Endodermal cell (in vitro differentiated cells): ENCODE measurements at regions not wholly inside any gene's neighbourhood (a gene's known extent, or its start where the extent isn't known, plus 50 kb on each side); places are given as distances from the start of the nearest gene placed in this dataset.
"Not testable (repeated sequence)": the region's sequence is repeated elsewhere in the genome, so short reads cannot be mapped to it uniquely, and the experiment has no call there.

Source experiments
- DNase-seq: peaks from one replicate; pipeline ENCODE4 v3.0.0-alpha.2; 2017
- H3K27ac ChIP-seq: 2 replicates; pipeline ENCODE4 v1.5.1; 2013; ENCODE audit warnings: mild to moderate bottlenecking, low read depth, low read length, moderate library complexity
- H3K27me3 ChIP-seq: 2 replicates; pipeline ENCODE4 v1.6.1; 2013; ENCODE audit warnings: mild to moderate bottlenecking, low read length, moderate library complexity; ENCODE audit not compliant: insufficient read depth, control insufficient read depth, poor library complexity, severe bottlenecking
- H3K36me3 ChIP-seq: 2 replicates; pipeline ENCODE4 v1.7.0; 2013; ENCODE audit warnings: mild to moderate bottlenecking, low read length, moderate library complexity; ENCODE audit not compliant: control insufficient read depth, insufficient read depth
- H3K4me1 ChIP-seq: one replicate; pipeline ENCODE4 v1.7.0; 2013; ENCODE audit warnings: low read length; ENCODE audit not compliant: control insufficient read depth, insufficient read depth
- H3K4me3 ChIP-seq: 2 replicates; pipeline ENCODE4 v1.5.1; 2013; ENCODE audit warnings: mild to moderate bottlenecking, low read length, moderate library complexity
- H3K9ac ChIP-seq: 2 replicates; pipeline ENCODE4 v1.6.1; 2013; ENCODE audit warnings: mild to moderate bottlenecking, low read length, moderate library complexity; ENCODE audit not compliant: poor library complexity, severe bottlenecking; ENCODE audit errors: extremely low read depth
- H3K9me3 ChIP-seq: 2 replicates; pipeline ENCODE4 v1.6.1; 2013; ENCODE audit warnings: mild to moderate bottlenecking, low read length, moderate library complexity; ENCODE audit not compliant: control insufficient read depth
- H3K27ac Mint-ChIP-seq: 2 replicates; pipeline ENCODE4 v1.8.0; 2020; ENCODE audit warnings: mixed read lengths
- H3K27me3 Mint-ChIP-seq: 2 replicates; pipeline ENCODE4 v1.8.0; 2021; ENCODE audit warnings: mild to moderate bottlenecking, mixed read lengths; ENCODE audit not compliant: insufficient read depth
- H3K36me3 Mint-ChIP-seq: 2 replicates; pipeline ENCODE4 v1.8.0; 2020; ENCODE audit warnings: low read depth, mixed read lengths
- H3K4me1 Mint-ChIP-seq: 2 replicates; pipeline ENCODE4 v1.8.0; 2020; ENCODE audit warnings: mixed read lengths
- H3K4me3 Mint-ChIP-seq: 2 replicates; pipeline ENCODE4 v1.8.0; 2020; ENCODE audit warnings: mild to moderate bottlenecking, moderate library complexity, mixed read lengths
- H3K9me3 Mint-ChIP-seq: 2 replicates; pipeline ENCODE4 v1.8.0; 2020; ENCODE audit warnings: mild to moderate bottlenecking, mixed read lengths
- WGBS, 2 experiments: methylation state at CpG; one replicate each; pipeline versions ENCODE4 v1.1.5 to v1.1.7; 2013; ENCODE audit warnings: missing lambda C conversion rate in 2 of 2, mixed read lengths in 1 of 2; ENCODE audit not compliant: insufficient coverage in 1 of 2, insufficient read length in 1 of 2; 5-methylcytosine and 5-hydroxymethylcytosine counted together
- TF ChIP-seq, protein P1 (sequence below): fragments of 200-600 bp; sonication (generic); conservative IDR thresholded peaks from 2 replicates; pipeline ENCODE4 v1.5.0; 2021; ENCODE audit warnings: antibody characterized with exemption, mild to moderate bottlenecking

- Mint-ChIP-seq H3K27me3 (no peaks in the 10 kb centered on the region), H3K4me1 (no peaks in the 10 kb centered on the region), H3K9me3 (no peaks in the 10 kb centered on the region), H3K4me3 (no peak overlapping the region), H3K36me3 (no peaks in the 10 kb centered on the region), H3K27ac (no peak overlapping the region)
- DNase-seq: no peak
- 62 to 96% methylated on average over 2 to 4 of the region's 4 CpGs for WGBS, 2 experiments
- H3K4me1 ChIP-seq: no peaks in the 10 kb centered on the region
- TF ChIP-seq, protein P1, sequence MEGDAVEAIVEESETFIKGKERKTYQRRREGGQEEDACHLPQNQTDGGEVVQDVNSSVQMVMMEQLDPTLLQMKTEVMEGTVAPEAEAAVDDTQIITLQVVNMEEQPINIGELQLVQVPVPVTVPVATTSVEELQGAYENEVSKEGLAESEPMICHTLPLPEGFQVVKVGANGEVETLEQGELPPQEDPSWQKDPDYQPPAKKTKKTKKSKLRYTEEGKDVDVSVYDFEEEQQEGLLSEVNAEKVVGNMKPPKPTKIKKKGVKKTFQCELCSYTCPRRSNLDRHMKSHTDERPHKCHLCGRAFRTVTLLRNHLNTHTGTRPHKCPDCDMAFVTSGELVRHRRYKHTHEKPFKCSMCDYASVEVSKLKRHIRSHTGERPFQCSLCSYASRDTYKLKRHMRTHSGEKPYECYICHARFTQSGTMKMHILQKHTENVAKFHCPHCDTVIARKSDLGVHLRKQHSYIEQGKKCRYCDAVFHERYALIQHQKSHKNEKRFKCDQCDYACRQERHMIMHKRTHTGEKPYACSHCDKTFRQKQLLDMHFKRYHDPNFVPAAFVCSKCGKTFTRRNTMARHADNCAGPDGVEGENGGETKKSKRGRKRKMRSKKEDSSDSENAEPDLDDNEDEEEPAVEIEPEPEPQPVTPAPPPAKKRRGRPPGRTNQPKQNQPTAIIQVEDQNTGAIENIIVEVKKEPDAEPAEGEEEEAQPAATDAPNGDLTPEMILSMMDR: no peak
- H3K9ac ChIP-seq: no peak overlapping the region
- no peak overlapping the region for H3K27ac ChIP-seq
- no peaks in the 10 kb centered on the region for H3K9me3 ChIP-seq
- no peak overlapping the region for H3K4me3 ChIP-seq
- no peaks in the 10 kb centered on the region for H3K27me3 ChIP-seq
- H3K36me3 ChIP-seq: no peaks in the 10 kb centered on the region
These were observed 750.9 kb downstream of the BRINP3 start for GRCh38 chr1:189726806-189727205.

- TF ChIP-seq, protein P1: no peak
- H3K4me3 Mint-ChIP-seq: no peak overlapping the region
These were observed 726.4 kb downstream of the BRINP3 start for GRCh38 chr1:189751311-189751710.

DNA sequence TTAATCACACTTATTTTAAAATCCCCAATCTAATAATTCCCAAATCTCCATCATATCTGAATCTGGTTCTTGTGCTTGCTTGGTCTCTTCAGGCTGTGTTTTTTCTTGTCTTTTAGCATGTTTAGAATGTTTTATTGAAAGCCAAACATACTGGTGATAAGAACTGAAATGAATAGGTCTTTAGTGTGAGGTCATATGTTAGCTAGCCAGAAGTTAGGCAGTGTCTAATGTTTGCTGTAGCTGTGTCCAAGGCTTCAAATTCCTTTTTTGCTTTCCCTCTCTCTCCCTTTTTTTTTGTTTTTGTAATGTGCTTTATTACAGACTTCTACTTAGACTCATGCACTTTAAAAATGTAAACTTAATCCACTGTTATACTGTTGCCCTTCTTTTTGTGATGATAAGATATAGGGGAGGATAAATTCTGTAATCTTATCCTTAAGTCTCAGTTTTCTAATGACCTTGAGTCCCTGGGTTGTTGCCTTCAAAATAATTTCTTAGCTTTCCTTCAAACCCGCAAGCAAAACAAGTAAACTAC, 725.1 kb downstream of the BRINP3 start:
- Mint-ChIP-seq H3K4me1 (no peaks in the 10 kb centered on the region), H3K9me3 (peaks cover 13% of the 10 kb centered on the region), H3K4me3 (no peak overlapping the region), H3K27me3 (no peaks in the 10 kb centered on the region), H3K36me3 (no peaks in the 10 kb centered on the region), H3K27ac (no peak overlapping the region)
- H3K9me3 ChIP-seq: peaks cover 9% of the 10 kb centered on the region
- TF ChIP-seq, protein P1: no peak
- H3K9ac ChIP-seq: no peak overlapping the region
- no peak overlapping the region for H3K27ac ChIP-seq
- DNase-seq: no peak
- peaks cover 5% of the 10 kb centered on the region for H3K4me1 ChIP-seq
- peak overlapping the region; percentile 9 for H3K4me3 ChIP-seq
- no peaks in the 10 kb centered on the region for H3K27me3 ChIP-seq
- 94 to 100% methylated on average over 1 of the region's 1 CpG for WGBS, 2 experiments
- no peaks in the 10 kb centered on the region for H3K36me3 ChIP-seq

More at GRCh38 chr1:189751311-189751710, 726.4 kb downstream of the BRINP3 start:
- H3K9me3 Mint-ChIP-seq: peaks cover 13% of the 10 kb centered on the region
- H3K4me3 ChIP-seq: no peak overlapping the region
- DNase-seq: no peak
- H3K4me1 ChIP-seq: peaks cover 5% of the 10 kb centered on the region
- no peaks in the 10 kb centered on the region for H3K4me1 Mint-ChIP-seq
- no peaks in the 10 kb centered on the region for H3K36me3 Mint-ChIP-seq
- no peaks in the 10 kb centered on the region for H3K27me3 Mint-ChIP-seq
- H3K27ac Mint-ChIP-seq: no peak overlapping the region
- no peaks in the 10 kb centered on the region for H3K36me3 ChIP-seq
- H3K9ac ChIP-seq: no peak overlapping the region
- H3K27me3 ChIP-seq: no peaks in the 10 kb centered on the region
- H3K9me3 ChIP-seq: peaks cover 9% of the 10 kb centered on the region
- no peak overlapping the region for H3K27ac ChIP-seq

GRCh38 chr1:189755100-189755499, 722.6 kb downstream of the BRINP3 start:
- H3K4me1 Mint-ChIP-seq, DNase-seq, H3K27ac Mint-ChIP-seq, H3K9me3 ChIP-seq, H3K4me1 ChIP-seq, H3K36me3 Mint-ChIP-seq, H3K4me3 Mint-ChIP-seq, H3K27ac ChIP-seq, H3K9ac ChIP-seq, H3K4me3 ChIP-seq, H3K36me3 ChIP-seq, H3K27me3 Mint-ChIP-seq, H3K27me3 ChIP-seq: not testable (repeated sequence)
- 80 to 91% methylated on average over 1 to 9 of the region's 9 CpGs for WGBS, 2 experiments
- peaks cover 13% of the 10 kb centered on the region for H3K9me3 Mint-ChIP-seq
